Left kidney (tissue), 1 donor: ENCODE measurements at regions not wholly inside any gene's neighbourhood (a gene's known extent, or its start where the extent isn't known, plus 50 kb on each side); places are given as distances from the start of the nearest gene placed in this dataset.
A peak's percentile ranks its signal among the peaks of the same experiment; 100 is the strongest.

Source experiments
- DNase-seq: peaks from one replicate; pipeline ENCODE4 v3.0.0-alpha.2; 2013

GRCh38 chr5:143663872-143664271 lies 148.1 kb upstream of the HMHB1 start:
- DNase-seq: no peak

- DNase-seq: no peak
Observed at GRCh38 chr5:143662020-143662419, 149.9 kb upstream of the HMHB1 start.

- DNase-seq: no peak
Observed at GRCh38 chr5:143660625-143661024, 151.3 kb upstream of the HMHB1 start.

- no peak for DNase-seq
Observed at GRCh38 chr5:143659599-143660238, 152.2 kb upstream of the HMHB1 start.

- DNase-seq: no peak
Observed at GRCh38 chr5:143658956-143659355, 153.0 kb upstream of the HMHB1 start.

GRCh38 chr5:143657647-143658285 lies 154.2 kb upstream of the HMHB1 start:
- DNase-seq: peak; percentile 27

- no peak for DNase-seq
Observed at GRCh38 chr5:143653766-143654282, 158.1 kb upstream of the HMHB1 start.

GRCh38 chr5:143653256-143653655 lies 158.7 kb upstream of the HMHB1 start:
- no peak for DNase-seq

- DNase-seq: no peak
Observed at GRCh38 chr5:143652108-143652700, 159.8 kb upstream of the HMHB1 start.

GRCh38 chr5:143649937-143650621 lies 161.9 kb upstream of the HMHB1 start:
- DNase-seq: no peak

- no peak for DNase-seq
Observed at GRCh38 chr5:143648696-143649095, 163.3 kb upstream of the HMHB1 start.

GRCh38 chr5:143646961-143647360 lies 165.0 kb upstream of the HMHB1 start:
- no peak for DNase-seq

GRCh38 chr5:143645356-143645755 lies 166.6 kb upstream of the HMHB1 start:
- DNase-seq: no peak

- DNase-seq: no peak
Observed at GRCh38 chr5:143644727-143645126, 167.2 kb upstream of the HMHB1 start.

GRCh38 chr5:143642791-143643190 lies 169.2 kb upstream of the HMHB1 start:
- no peak for DNase-seq

GRCh38 chr5:143641549-143642355 lies 170.2 kb upstream of the HMHB1 start:
- no peak for DNase-seq

- DNase-seq: no peak
Observed at GRCh38 chr5:143638654-143639053, 173.3 kb upstream of the HMHB1 start.

GRCh38 chr5:143636931-143637528 lies 174.9 kb upstream of the HMHB1 start:
- peak; percentile 30 for DNase-seq

- no peak for DNase-seq
Observed at GRCh38 chr5:143635888-143636287, 176.1 kb upstream of the HMHB1 start.

GRCh38 chr5:143635146-143635752 lies 176.7 kb upstream of the HMHB1 start:
- no peak for DNase-seq

GRCh38 chr5:143634689-143635088 lies 177.3 kb upstream of the HMHB1 start:
- DNase-seq: no peak
